ENCODE measurements at regions not wholly inside any gene's neighbourhood (a gene's known extent, or its start where the extent isn't known, plus 50 kb on each side); places are given as distances from the start of the nearest gene placed in this dataset.

DNA sequence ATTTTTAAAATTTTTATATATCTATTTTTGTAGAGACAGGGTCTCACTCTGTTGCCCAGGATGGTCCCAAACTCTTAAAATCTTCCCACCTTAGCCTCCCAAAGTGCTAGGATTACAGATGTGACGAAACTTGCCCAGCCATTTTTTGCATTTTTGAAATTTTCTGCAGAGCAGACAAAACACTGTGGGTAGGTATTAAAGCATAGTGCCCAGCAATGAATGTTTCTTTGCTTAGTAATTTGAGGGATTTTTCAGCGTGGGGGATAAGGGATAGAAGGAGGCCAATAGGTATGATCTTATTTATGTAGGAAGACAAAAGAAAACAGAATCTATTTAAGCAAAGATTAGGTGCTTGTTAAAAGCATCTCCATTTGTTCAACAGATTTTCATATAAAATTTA lies 446.8 kb upstream of the DPH6 start:
- no peak overlapping the region for H2AFZ ChIP-seq (ENCODE audit: low read length)
- no peak overlapping the region for H3K27ac ChIP-seq (ENCODE audit: insufficient read length, low read depth, low read length)
- no peak overlapping the region for H2BK12ac ChIP-seq (ENCODE audit: insufficient read length, low read depth, low read length)
- no peak overlapping the region for H3K4me3 Mint-ChIP-seq
- H3K18ac ChIP-seq (ENCODE audit: insufficient read length, low read depth, low read length): no peak overlapping the region
- no peaks in the 10 kb centered on the region for H3K79me1 ChIP-seq (ENCODE audit: insufficient read depth, low read depth, low read length, poor library complexity, severe bottlenecking)
- DNase-seq: no peak
- H2BK5ac ChIP-seq (ENCODE audit: insufficient read length, low read length): no peak overlapping the region
- H2BK15ac ChIP-seq (ENCODE audit: low read depth, low read length): no peak overlapping the region
- no peaks in the 10 kb centered on the region; the same call in 1 of the 2 replicates for H3K27me3 Mint-ChIP-seq (ENCODE audit: low read depth)
- no peak overlapping the region for H3K9ac ChIP-seq (ENCODE audit: extremely low read depth, insufficient read length, low read length)
- H4K20me1 ChIP-seq (ENCODE audit: control insufficient read depth, insufficient read depth, insufficient read length): no peaks in the 10 kb centered on the region
- H4K5ac ChIP-seq (ENCODE audit: insufficient read length, low read depth, low read length): no peak overlapping the region
- H3K23me2 ChIP-seq (ENCODE audit: insufficient read length, low read depth, low read length, poor library complexity, severe bottlenecking): no peaks in the 10 kb centered on the region
- H3K79me2 ChIP-seq (ENCODE audit: insufficient read depth, low read length): no peaks in the 10 kb centered on the region
- no peak overlapping the region for H3K14ac ChIP-seq (ENCODE audit: insufficient read depth, low read length)
- H3K56ac ChIP-seq (ENCODE audit: insufficient read length, low read depth, low read length): no peak overlapping the region
- no peak overlapping the region for H3K23ac ChIP-seq (ENCODE audit: insufficient read length, low read depth, low read length)
- no peak overlapping the region for H3K27ac Mint-ChIP-seq
- no peak overlapping the region for H2BK120ac ChIP-seq (ENCODE audit: low read depth, low read length, poor library complexity, severe bottlenecking)
- peaks cover 3 to 4% of the 10 kb centered on the region in 2 experiments; a peak in 4 of 5 replicates for H3K9me3 Mint-ChIP-seq
- H3T11ph ChIP-seq (ENCODE audit: low read length): no peak overlapping the region
- no CpG with 5 or more reads among the region's 2 CpGs for WGBS (ENCODE audit: extremely low coverage, insufficient read length, low lambda C conversion rate)
- peaks cover 0 to 12% (median 2%) of the 10 kb centered on the region in 3 experiments; a peak in 3 of 7 replicates for H3K36me3 Mint-ChIP-seq (ENCODE audit: insufficient read depth in 1 of 3, low read depth in 3 of 3)
- H4K91ac ChIP-seq (ENCODE audit: insufficient read length, low read depth, low read length): no peak overlapping the region
- no peak overlapping the region for H3K4me2 ChIP-seq (ENCODE audit: insufficient read depth, insufficient read length, low read length)
- TF ChIP-seq, protein P1, sequence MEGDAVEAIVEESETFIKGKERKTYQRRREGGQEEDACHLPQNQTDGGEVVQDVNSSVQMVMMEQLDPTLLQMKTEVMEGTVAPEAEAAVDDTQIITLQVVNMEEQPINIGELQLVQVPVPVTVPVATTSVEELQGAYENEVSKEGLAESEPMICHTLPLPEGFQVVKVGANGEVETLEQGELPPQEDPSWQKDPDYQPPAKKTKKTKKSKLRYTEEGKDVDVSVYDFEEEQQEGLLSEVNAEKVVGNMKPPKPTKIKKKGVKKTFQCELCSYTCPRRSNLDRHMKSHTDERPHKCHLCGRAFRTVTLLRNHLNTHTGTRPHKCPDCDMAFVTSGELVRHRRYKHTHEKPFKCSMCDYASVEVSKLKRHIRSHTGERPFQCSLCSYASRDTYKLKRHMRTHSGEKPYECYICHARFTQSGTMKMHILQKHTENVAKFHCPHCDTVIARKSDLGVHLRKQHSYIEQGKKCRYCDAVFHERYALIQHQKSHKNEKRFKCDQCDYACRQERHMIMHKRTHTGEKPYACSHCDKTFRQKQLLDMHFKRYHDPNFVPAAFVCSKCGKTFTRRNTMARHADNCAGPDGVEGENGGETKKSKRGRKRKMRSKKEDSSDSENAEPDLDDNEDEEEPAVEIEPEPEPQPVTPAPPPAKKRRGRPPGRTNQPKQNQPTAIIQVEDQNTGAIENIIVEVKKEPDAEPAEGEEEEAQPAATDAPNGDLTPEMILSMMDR (conservative IDR thresholded peaks at IDR 0.05): no peak
- H4K8ac ChIP-seq (replicated peaks; ENCODE audit: insufficient read length, low read depth, low read length): no peak overlapping the region
- H2AK5ac ChIP-seq (ENCODE audit: insufficient read length, low read length): no peak overlapping the region
- H3K4me1 ChIP-seq (ENCODE audit: insufficient read depth, low read length): no peaks in the 10 kb centered on the region
- H3K27me3 ChIP-seq (ENCODE audit: insufficient read depth, low read length): no peaks in the 10 kb centered on the region
- no peaks in the 10 kb centered on the region for H3K4me1 Mint-ChIP-seq
- no peak overlapping the region for H2BK20ac ChIP-seq (ENCODE audit: low read depth, low read length, poor library complexity, severe bottlenecking)
- H3K9me3 ChIP-seq (ENCODE audit: control insufficient read depth, low read depth, low read length): no peaks in the 10 kb centered on the region
- no peak overlapping the region for H3K4ac ChIP-seq (ENCODE audit: low read depth, low read length)

Measured in H9 (cell line).